PC-3 (cell line): ENCODE measurements at regions not wholly inside any gene's neighbourhood (a gene's known extent, or its start where the extent isn't known, plus 50 kb on each side); places are given as distances from the start of the nearest gene placed in this dataset.
"Not testable (repeated sequence)": the region's sequence is repeated elsewhere in the genome, so short reads cannot be mapped to it uniquely, and the experiment has no call there.

Experiments used
- ATAC-seq: fragments of 200-7000 bp; cut with Tn5 transposase; 2 replicates; pipeline ENCODE4 v1.9.1; 2020; ENCODE audit warnings: mild to moderate bottlenecking, moderate library complexity
- BruUV-seq: library from RNA; stranded (reverse); fragments of 400-500 nt; replicated peaks from 2 replicates; lab custom pipeline; 2021; lab: Mats Ljungman, UMichigan
- CTCF ChIA-PET: fragments of 300-600 bp; sonication (Branson Sonifier 250); formaldehyde crosslinking; loops from one replicate; lab custom pipeline; 2022; ENCODE audit warnings: antibody characterized with exemption; lab: Charles Lee
- POLR2A ChIA-PET: fragments of 300-600 bp; sonication (Branson Sonifier 250); formaldehyde crosslinking; loops from one replicate; lab custom pipeline; 2022; ENCODE audit warnings: antibody characterized with exemption; ENCODE audit not compliant: unreplicated experiment; lab: Charles Lee
- DNase-seq: peaks from one replicate; pipeline ENCODE4 v3.0.0-alpha.2; 2015
- H2AFZ ChIP-seq: fragments of 300-600 bp; sonication (generic); 2 replicates; pipeline ENCODE4 v1.6.0; 2016; ENCODE audit warnings: antibody characterized with exemption, low read length
- H3F3A ChIP-seq: fragments of 300-600 bp; sonication (generic); one replicate; pipeline ENCODE4 v1.6.0; 2017; ENCODE audit warnings: antibody characterized with exemption, low read length, control low read depth, mild to moderate bottlenecking; ENCODE audit not compliant: unreplicated experiment
- H3K27ac ChIP-seq: fragments of 300-600 bp; sonication (generic); 2 replicates; pipeline ENCODE4 v1.5.1; 2016; ENCODE audit warnings: mild to moderate bottlenecking, low read length
- H3K27me3 ChIP-seq: fragments of 300-600 bp; sonication (generic); 2 replicates; pipeline ENCODE4 v1.6.1; 2016; ENCODE audit warnings: low read length, mixed read lengths
- H3K36me3 ChIP-seq: fragments of 300-600 bp; sonication (generic); 2 replicates; pipeline ENCODE4 v1.6.1; 2016; ENCODE audit warnings: low read depth, mixed run types, low read length, mixed read lengths
- H3K4me1 ChIP-seq: fragments of 300-600 bp; sonication (generic); 2 replicates; pipeline ENCODE4 v1.5.1; 2016; ENCODE audit warnings: low read length; ENCODE audit not compliant: insufficient read depth
- H3K4me2 ChIP-seq: fragments of 300-600 bp; sonication (generic); 2 replicates; pipeline ENCODE4 v1.6.0; 2016; ENCODE audit warnings: low read length
- H3K4me3 ChIP-seq: fragments of 300-600 bp; sonication (generic); 2 replicates; pipeline ENCODE4 v1.5.1; 2016; ENCODE audit warnings: mild to moderate bottlenecking, low read length, mixed read lengths
- H3K79me2 ChIP-seq: fragments of 300-600 bp; sonication (generic); 2 replicates; pipeline ENCODE4 v1.6.1; 2017; ENCODE audit warnings: low read length, mixed read lengths
- H3K9ac ChIP-seq: fragments of 300-600 bp; sonication (generic); 2 replicates; pipeline ENCODE4 v1.6.0; 2016; ENCODE audit warnings: mild to moderate bottlenecking, low read length
- H3K9me2 ChIP-seq: fragments of 300-600 bp; sonication (generic); replicated peaks from 2 replicates; pipeline ENCODE4 v1.6.1; 2016; ENCODE audit warnings: mixed run types, low read length, mixed read lengths
- H3K9me3 ChIP-seq: fragments of 300-600 bp; sonication (generic); 2 replicates; pipeline ENCODE4 v1.6.1; 2016; ENCODE audit warnings: low read length, mixed read lengths
- H4K20me1 ChIP-seq: fragments of 300-600 bp; sonication (generic); 2 replicates; pipeline ENCODE4 v1.6.1; 2016; ENCODE audit warnings: low read length, mixed read lengths
- EZH2 ChIP-seq: fragments of 300-600 bp; sonication (generic); IDR thresholded peaks from one replicate; pipeline ENCODE4 v1.6.1; 2017; ENCODE audit warnings: antibody characterized with exemption, mild to moderate bottlenecking, low read length; ENCODE audit not compliant: unreplicated experiment
- EZH2phosphoT487 ChIP-seq: fragments of 300-600 bp; sonication (generic); IDR thresholded peaks from 2 replicates; pipeline ENCODE4 v1.6.1; 2018; ENCODE audit warnings: mild to moderate bottlenecking, antibody characterized with exemption, low read length, borderline replicate concordance
- intact Hi-C: fragments of 100-400 bp; cut with micrococcal nuclease; formaldehyde crosslinking; loops from 2 replicates; pipeline ENCODE4 v1.9.0; 2023
- TF ChIP-seq, protein P1 (sequence below): fragments of 300-600 bp; sonication (generic); conservative IDR thresholded peaks from 2 replicates; pipeline ENCODE4 v1.5.1; 2017; ENCODE audit warnings: antibody characterized with exemption, low read depth, mild to moderate bottlenecking, low read length

DNA sequence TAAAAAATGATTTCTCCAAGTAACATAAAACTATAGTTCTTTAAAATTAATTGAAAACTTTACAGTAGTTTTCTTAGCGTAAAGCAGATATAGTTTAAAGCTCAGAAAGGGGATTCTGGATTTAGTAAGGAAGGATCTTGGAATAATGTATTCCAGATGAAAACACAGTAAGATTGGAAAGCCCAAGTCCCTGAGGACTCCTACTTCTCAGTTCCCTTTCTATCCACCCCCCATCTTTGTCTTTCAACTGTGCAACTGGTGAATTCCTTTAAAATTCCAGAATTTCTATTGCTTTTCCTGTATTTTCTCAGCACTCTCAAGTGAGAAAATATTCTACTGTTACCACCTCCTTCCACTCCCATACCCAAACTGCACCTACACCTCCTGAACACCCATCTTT is 184.5 kb upstream of the FBN2 start:
- TF ChIP-seq EZH2 (no peak), EZH2phosphoT487 (no peak)
- TF ChIP-seq, protein P1, sequence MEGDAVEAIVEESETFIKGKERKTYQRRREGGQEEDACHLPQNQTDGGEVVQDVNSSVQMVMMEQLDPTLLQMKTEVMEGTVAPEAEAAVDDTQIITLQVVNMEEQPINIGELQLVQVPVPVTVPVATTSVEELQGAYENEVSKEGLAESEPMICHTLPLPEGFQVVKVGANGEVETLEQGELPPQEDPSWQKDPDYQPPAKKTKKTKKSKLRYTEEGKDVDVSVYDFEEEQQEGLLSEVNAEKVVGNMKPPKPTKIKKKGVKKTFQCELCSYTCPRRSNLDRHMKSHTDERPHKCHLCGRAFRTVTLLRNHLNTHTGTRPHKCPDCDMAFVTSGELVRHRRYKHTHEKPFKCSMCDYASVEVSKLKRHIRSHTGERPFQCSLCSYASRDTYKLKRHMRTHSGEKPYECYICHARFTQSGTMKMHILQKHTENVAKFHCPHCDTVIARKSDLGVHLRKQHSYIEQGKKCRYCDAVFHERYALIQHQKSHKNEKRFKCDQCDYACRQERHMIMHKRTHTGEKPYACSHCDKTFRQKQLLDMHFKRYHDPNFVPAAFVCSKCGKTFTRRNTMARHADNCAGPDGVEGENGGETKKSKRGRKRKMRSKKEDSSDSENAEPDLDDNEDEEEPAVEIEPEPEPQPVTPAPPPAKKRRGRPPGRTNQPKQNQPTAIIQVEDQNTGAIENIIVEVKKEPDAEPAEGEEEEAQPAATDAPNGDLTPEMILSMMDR, result no peak
- POLR2A ChIA-PET, result no interaction called here
- Histone ChIP-seq H3K9me3 (no peaks in the 10 kb centered on the region), H3K27ac (no peak overlapping the region), H4K20me1 (no peaks in the 10 kb centered on the region), H3K9me2 (no peaks in the 10 kb centered on the region), H3K79me2 (no peaks in the 10 kb centered on the region), H2AFZ (no peak overlapping the region), H3K9ac (no peak overlapping the region), H3K4me1 (no peaks in the 10 kb centered on the region), H3K27me3 (no peaks in the 10 kb centered on the region), H3K36me3 (no peaks in the 10 kb centered on the region), H3K4me3 (no peak overlapping the region), H3K4me2 (no peak overlapping the region), H3F3A (no peaks in the 10 kb centered on the region)
- intact Hi-C loops, result no loop called here
- no peak for DNase-seq
- CTCF ChIA-PET, result no interaction called here
- BruUV-seq, result no TSS peak
- ATAC-seq, result no peak

GRCh38 chr5:128730021-128730420 is 192.0 kb upstream of the FBN2 start:
- H3K4me2 ChIP-seq, CTCF ChIA-PET, H3K9me2 ChIP-seq, H3K4me1 ChIP-seq, intact Hi-C loops, H3F3A ChIP-seq, POLR2A ChIA-PET, ATAC-seq, H3K79me2 ChIP-seq, H3K9ac ChIP-seq, H3K9me3 ChIP-seq, DNase-seq, H3K27ac ChIP-seq, H4K20me1 ChIP-seq, BruUV-seq, H3K36me3 ChIP-seq, H2AFZ ChIP-seq, H3K4me3 ChIP-seq, H3K27me3 ChIP-seq: not testable (repeated sequence)

GRCh38 chr5:128735656-128736055 is 197.6 kb upstream of the FBN2 start:
- H3F3A ChIP-seq, H3K4me3 ChIP-seq, H3K36me3 ChIP-seq, BruUV-seq, H3K9me3 ChIP-seq, H3K79me2 ChIP-seq, H3K9me2 ChIP-seq, H3K27me3 ChIP-seq, H4K20me1 ChIP-seq: not testable (repeated sequence)
- Histone ChIP-seq H3K4me2 (peak overlapping the region; percentile 54), H3K27ac (peak overlapping the region; percentile 89), H3K4me1 (peaks cover 18% of the 10 kb centered on the region), H3K9ac (peak overlapping the region; percentile 66), H2AFZ (0 out of 2 replicates have a peak overlapping the region, but pooled peaks have one; percentile 44)
- POLR2A ChIA-PET, result interaction anchor here (0.6 kb wide), 2 partner anchors 156 to 424 kb away, joined by 3 to 6 read pairs; no protein-coding TSS in a partner anchor
- peak; percentile 61 for DNase-seq
- intact Hi-C loops, result loop anchor here (1.0 to 5.0 kb wide), 5 partner anchors 67 to 508 kb away; partner anchors contain the start of gene FBN2
- CTCF ChIA-PET, result interaction anchor here (0.6 kb wide), 1 partner anchor 51 kb away, joined by 3 read pairs; no protein-coding TSS in a partner anchor
- peak; percentile 20 for ATAC-seq

- H3K79me2 ChIP-seq, result no peaks in the 10 kb centered on the region
- H3K9me2 ChIP-seq, result no peaks in the 10 kb centered on the region
- H3K9ac ChIP-seq, result peak overlapping the region; percentile 66; the same call in 1 of the 2 replicates
- peak; percentile 74 for DNase-seq
- ATAC-seq, result peak; percentile 91
- H4K20me1 ChIP-seq, result no peaks in the 10 kb centered on the region
- peak overlapping the region; percentile 25 for H2AFZ ChIP-seq
- BruUV-seq, result no TSS peak
- H3F3A ChIP-seq, result no peaks in the 10 kb centered on the region
- no peaks in the 10 kb centered on the region for H3K9me3 ChIP-seq
- peak overlapping the region; percentile 54 for H3K4me2 ChIP-seq
- TF ChIP-seq EZH2 (no peak), EZH2phosphoT487 (no peak)
- TF ChIP-seq, protein P1, result no peak
- H3K4me1 ChIP-seq, result peaks cover 18% of the 10 kb centered on the region
- no peaks in the 10 kb centered on the region for H3K27me3 ChIP-seq
- POLR2A ChIA-PET, result interaction anchor here (0.6 kb wide), 2 partner anchors 54 to 770 kb away, joined by 3 to 12 read pairs; no protein-coding TSS in a partner anchor
- H3K36me3 ChIP-seq, result no peaks in the 10 kb centered on the region
- H3K27ac ChIP-seq, result peak overlapping the region; percentile 89
- CTCF ChIA-PET, result no interaction called here
- 0 out of 2 replicates have a peak overlapping the region, but pooled peaks have one; percentile 9 for H3K4me3 ChIP-seq
- intact Hi-C loops, result loop anchor here (1.0 to 5.0 kb wide), 5 partner anchors 68 to 509 kb away; partner anchors contain the start of gene FBN2
Observed at GRCh38 chr5:128736553-128736952, 198.5 kb upstream of the FBN2 start.
